Uterus (tissue), 2 donors: ENCODE measurements at regions not wholly inside any gene's neighbourhood (a gene's known extent, or its start where the extent isn't known, plus 50 kb on each side); places are given as distances from the start of the nearest gene placed in this dataset.

Source experiments
- POLR2A ChIP-seq, 2 donors: fragments of 450-650 bp; IDR thresholded peaks; one replicate each; pipeline ENCODE4 v1.6.1; 2016; ENCODE audit warnings: antibody characterized with exemption in 2 of 2, mild to moderate bottlenecking in 1 of 2, moderate library complexity in 1 of 2
- TF ChIP-seq, protein P1 (sequence below), 4 experiments: fragments of 200-600 bp in 2 of 4; fragments of 450-650 bp in 2 of 4; sonication (generic) in 2 of 4; IDR thresholded peaks; one replicate each; pipeline ENCODE4 v1.5.1; 2016 to 2019; ENCODE audit warnings: antibody characterized with exemption in 4 of 4, mild to moderate bottlenecking in 2 of 4, moderate library complexity in 1 of 4

DNA sequence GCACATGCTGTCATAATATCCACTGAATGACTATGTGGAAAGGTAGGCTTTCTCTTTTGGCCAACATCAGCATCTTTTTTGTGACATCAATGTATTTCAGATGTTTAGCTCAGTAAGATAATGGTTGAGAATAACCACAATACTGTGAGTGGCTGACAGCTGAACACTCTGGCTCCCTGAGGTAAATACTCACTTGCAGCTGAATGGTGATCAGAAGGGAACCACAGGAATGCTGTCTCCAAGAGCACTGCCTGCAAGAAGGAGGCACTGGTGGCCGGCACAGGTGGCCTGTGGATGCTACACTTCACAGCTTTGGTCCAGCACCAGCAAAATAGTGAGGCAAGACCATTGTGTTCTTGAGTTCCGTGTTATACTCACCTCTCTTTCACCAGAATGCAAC, 118.7 kb upstream of the PPM1J start:
- TF ChIP-seq, protein P1, sequence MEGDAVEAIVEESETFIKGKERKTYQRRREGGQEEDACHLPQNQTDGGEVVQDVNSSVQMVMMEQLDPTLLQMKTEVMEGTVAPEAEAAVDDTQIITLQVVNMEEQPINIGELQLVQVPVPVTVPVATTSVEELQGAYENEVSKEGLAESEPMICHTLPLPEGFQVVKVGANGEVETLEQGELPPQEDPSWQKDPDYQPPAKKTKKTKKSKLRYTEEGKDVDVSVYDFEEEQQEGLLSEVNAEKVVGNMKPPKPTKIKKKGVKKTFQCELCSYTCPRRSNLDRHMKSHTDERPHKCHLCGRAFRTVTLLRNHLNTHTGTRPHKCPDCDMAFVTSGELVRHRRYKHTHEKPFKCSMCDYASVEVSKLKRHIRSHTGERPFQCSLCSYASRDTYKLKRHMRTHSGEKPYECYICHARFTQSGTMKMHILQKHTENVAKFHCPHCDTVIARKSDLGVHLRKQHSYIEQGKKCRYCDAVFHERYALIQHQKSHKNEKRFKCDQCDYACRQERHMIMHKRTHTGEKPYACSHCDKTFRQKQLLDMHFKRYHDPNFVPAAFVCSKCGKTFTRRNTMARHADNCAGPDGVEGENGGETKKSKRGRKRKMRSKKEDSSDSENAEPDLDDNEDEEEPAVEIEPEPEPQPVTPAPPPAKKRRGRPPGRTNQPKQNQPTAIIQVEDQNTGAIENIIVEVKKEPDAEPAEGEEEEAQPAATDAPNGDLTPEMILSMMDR (IDR thresholded peaks at IDR 0.05) = no peak
- TF ChIP-seq POLR2A (IDR thresholded peaks at IDR 0.05) = no peak
